LoVo (cell line): ENCODE measurements at regions not wholly inside any gene's neighbourhood (a gene's known extent, or its start where the extent isn't known, plus 50 kb on each side); places are given as distances from the start of the nearest gene placed in this dataset.

Experiments used
- DNase-seq: peaks from one replicate; pipeline ENCODE4 v3.0.0-alpha.2; 2016; ENCODE audit warnings: low spot score

DNA sequence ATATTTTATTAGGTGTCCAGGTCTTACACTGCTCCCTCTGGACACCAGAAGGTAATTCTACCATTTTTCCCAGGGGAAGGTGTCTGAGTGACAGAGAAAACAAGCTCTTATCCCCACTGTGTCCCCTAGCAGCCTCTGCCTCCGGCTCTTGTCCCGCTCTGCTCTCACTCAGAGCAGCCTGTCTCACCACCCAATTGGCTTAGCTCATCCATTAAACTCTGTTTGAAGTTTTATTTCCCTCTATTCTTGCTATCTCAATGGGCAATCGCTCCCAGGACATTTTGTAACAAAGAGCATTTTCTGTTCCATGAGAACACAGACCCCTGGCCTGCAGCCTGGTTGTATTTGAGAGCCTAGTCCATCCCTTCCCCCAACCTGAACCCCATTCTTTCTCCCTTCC, 90.6 kb upstream of the LDAH start:
- DNase-seq, result no peak

DNA sequence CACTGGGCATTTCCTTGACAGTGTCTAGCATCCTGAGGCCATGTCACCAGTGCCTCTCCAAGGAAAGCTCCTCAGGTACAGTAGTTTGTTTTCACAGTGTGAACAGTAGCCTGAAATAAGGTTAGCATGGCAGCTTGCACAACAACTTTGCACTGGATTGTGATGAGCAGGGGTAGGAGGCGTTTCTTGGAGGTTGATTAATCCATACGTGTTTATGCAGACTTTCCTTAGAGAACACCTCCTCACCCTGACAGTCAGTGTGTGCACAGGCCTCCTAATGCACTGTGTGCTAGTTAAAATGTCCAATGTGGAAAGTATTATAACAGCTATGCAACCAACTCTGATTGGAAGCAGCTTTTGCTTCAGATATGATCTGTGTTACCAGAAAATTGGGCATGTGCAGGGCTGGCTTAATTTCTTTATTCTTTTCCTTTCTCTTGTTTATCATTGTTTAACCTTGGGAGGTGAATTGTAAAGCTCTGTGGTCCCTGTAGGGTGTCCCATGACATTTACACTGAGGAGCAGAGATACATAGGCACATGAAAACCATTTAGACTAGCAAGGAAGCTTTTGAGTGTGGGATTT, 77.2 kb upstream of the LDAH start:
- DNase-seq, result no peak

DNA sequence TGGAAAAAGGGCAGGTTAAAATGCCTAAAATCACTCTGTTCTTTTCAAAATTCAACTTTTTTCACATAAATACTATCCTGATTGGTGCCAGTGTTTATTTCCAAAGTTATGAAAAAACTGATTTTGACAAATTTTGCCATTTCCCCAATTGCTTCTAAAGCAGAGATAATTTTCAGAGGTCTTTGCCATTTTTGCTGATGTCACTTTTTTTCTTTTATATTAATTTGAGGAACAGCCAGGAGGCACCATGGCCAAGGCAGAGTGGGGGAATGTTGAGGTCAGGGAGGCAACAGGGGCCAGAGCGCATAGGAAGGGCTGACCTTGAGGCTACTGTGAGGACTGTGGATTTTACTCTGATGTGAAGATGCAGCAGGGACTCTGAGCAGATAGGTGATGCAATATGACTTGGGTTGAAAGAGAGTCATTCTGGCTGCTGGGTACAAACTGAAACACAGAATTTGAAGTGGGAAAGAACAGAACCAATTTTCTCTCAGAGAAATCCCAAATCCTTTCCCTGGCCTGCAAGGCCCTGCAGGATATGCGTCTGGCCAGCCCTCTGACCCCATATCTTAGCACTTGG, 75.1 kb upstream of the LDAH start:
- DNase-seq, result no peak

DNA sequence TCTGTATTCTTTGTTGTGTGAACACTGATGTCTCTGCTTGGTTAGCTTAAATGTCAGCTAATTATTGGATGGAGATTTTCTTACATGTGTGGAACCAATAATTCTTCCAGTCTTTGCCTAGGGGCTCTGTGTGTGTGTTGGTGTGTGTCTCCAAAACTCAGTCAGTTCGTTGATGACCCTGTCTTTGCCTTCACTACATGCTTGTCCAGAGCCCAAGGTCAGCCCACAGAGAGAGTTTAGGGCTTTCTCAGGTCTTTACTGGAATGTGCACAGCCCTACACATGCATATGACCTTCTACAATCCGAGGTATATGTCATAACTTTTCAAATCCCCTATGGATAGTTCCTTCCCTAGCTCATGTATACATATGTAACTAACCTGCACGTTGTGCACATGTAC, 74.1 kb upstream of the LDAH start:
- no peak for DNase-seq

DNA sequence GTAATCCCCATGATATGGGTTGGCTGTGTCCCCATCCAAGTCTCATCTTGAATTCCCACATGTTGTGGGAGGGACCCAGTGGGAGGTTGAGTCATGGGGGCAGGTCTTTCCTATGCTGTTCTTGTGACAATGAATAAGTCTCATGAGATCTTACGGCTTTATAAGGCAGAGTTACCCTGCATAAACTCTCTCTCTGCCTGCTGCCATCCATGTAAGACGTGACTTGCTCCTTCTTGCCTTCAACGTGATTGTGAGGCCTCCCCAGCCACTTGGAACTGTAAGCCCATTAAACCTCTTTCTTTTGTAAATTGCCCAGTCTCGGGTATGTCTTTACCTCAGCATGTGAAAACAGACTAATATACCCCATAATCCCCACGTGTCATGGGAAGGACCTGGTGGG, 61.9 kb upstream of the LDAH start:
- DNase-seq, result no peak

DNA sequence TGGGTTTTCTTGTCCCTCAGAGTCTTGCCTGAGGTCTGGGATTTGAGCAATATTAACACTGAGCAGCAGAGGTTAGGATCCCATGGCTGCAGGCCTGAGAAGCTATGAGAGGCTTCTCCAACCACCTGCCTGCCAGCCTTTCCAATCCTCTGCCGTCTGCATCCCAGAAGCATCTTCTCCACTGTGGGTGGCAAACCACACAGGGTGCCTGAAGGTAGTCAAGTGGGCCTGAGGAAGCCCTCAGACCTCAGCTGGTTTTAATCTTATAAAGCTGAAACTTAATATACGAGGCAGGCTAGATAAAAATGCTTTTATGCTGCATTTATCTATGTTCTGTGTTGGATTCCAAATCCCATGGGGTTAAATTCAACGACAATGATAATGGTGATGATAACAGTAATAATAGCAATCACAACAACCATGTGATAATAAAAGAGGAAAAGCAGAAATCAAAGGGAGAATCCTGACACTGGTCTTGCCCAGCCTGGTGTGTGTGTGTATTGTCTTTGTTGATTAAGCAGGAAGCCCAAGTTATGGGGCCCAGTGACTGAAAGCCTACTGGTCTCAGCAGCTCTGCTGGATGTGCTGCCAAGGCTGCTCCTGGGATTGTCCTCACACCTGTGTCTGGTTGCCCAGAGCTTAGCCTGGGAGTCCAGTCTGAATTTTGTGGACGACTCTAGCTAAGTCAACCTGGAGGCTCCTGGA, 59.7 kb upstream of the LDAH start:
- no peak for DNase-seq

DNA sequence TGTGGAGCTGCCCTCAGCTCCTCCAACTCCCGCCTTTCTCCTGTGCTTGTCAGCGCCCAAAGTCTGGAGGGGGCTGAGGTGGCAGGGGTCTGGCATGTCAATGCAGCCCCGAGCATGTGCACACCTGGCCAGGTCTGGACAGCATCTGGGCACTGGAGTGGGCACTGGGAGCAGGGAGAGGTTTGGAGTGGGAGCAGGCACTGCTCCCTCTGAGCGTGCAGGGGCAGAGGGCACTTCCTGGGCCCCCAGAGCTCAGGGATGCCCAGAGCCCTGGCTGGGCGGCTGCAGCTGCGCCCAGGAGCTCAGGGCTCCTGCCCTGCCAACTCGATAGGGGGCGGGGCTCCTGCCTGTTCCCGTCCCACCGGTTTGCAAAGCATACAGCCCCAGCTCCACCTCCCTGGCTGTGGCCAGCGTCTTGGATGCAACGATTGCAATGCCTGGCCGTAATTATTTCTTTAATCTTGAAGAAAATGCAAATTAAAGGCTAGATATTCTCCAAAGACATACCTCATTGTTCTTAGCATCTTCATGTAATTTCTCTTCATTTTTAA, 57.4 kb upstream of the LDAH start:
- DNase-seq, result no peak

DNA sequence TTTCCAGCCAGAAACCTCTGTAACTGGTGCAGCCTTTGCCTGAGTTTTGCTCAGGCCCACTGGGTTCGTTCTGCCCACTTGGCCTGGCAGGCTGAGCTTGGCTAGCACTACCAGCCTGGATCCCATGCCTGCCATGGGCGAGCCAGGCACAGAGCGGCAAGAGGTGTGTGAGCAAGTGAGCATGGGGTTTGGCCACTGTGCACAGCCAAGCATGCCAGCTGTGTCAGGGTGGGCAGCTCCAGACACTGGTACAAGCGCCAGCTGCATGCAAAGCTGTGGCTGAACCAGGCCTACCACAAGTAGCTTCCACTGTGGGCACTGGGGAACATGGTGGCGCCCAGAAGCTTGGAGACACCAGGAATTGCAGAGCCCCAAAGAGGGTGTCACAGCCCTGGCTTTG, 56.3 kb upstream of the LDAH start:
- no peak for DNase-seq

DNA sequence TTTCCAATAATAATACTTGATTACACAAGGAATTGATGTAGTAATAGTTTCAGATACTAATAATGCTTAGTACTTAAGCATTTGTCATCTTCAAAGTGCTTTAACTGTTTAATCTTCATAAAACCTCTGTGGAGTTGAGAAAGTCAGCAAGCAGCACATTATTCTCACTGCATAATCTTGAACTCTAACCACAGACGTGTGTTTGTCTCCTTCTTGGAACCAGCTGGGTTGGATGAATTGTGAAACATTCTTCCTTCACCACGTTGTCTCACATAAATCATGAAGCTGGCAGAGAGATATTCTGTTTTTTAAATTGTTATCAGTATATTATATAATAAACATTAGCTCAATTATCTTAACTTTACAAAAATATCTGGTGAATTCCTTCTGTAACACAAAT, 55.1 kb upstream of the LDAH start:
- DNase-seq, result no peak
